HCT116 (cell line): ENCODE measurements at regions not wholly inside any gene's neighbourhood (a gene's known extent, or its start where the extent isn't known, plus 50 kb on each side); places are given as distances from the start of the nearest gene placed in this dataset.

ENCODE experiments used
- ATAC-seq: fragments of 200-7000 bp; cut with Tn5 transposase; 2 replicates; pipeline ENCODE4 v1.9.1; 2020; ENCODE audit warnings: mild to moderate bottlenecking, moderate library complexity
- BruUV-seq: library from RNA; stranded (reverse); fragments of 400-500 nt; replicated peaks from 2 replicates; lab custom pipeline; 2021; lab: Mats Ljungman, UMichigan
- CTCF ChIA-PET: fragments of 300-600 bp; sonication (Branson Sonifier 250); formaldehyde crosslinking; loops from one replicate; lab custom pipeline; 2021; ENCODE audit warnings: antibody characterized with exemption; lab: Charles Lee
- POLR2A ChIA-PET: fragments of 300-600, 350-600 bp; sonication (Branson Sonifier 250); formaldehyde crosslinking; loops from one replicate; lab custom pipeline; 2021; ENCODE audit warnings: antibody characterized with exemption; lab: Charles Lee
- RAD21 ChIA-PET, 2 experiments: fragments of 300-600 bp; sonication (Branson Sonifier 250); formaldehyde crosslinking; loops; one replicate each; lab custom pipeline; 2023; ENCODE audit warnings: low total read pairs in 2 of 2; ENCODE audit not compliant: uncharacterized antibody in 2 of 2, unreplicated experiment in 2 of 2, low non-redundant PET in 1 of 2; lab: Charles Lee
- DNase-seq: peaks from one replicate; pipeline ENCODE4 v3.0.0-alpha.2; 2010; ENCODE audit warnings: low read depth, low spot score
- H2AFZ ChIP-seq: fragments of 200-600 bp; shearing (Covaris generic), sonication (generic); 2 replicates; pipeline ENCODE4 v1.6.1; 2017; ENCODE audit warnings: low read depth, mixed run types, mixed read lengths, antibody characterized with exemption, low read length; ENCODE audit not compliant: poor library complexity, severe bottlenecking
- H3K27ac ChIP-seq: 2 replicates; pipeline ENCODE4 v1.5.1; 2012; ENCODE audit warnings: low read depth, low read length
- H3K27me3 ChIP-seq: fragments of 200-600 bp; sonication (generic); 2 replicates; pipeline ENCODE4 v1.6.1; 2016; ENCODE audit warnings: mixed run types, low read length, mixed read lengths; ENCODE audit not compliant: insufficient read depth
- H3K36me3 ChIP-seq, 2 experiments: fragments of 200-500 bp in 1 of 2; fragments of 200-600 bp in 1 of 2; sonication (Bioruptor generic) in 1 of 2; sonication (generic) in 1 of 2; 2 replicates each; pipeline versions ENCODE4 v1.5.1 to v1.6.1; 2014 to 2016; ENCODE audit warnings: low read length in 2 of 2, inconsistent platforms in 1 of 2, mixed read lengths in 1 of 2, mixed run types in 1 of 2; ENCODE audit not compliant: insufficient read depth in 2 of 2, control insufficient read depth in 1 of 2
- H3K4me1 ChIP-seq, 2 experiments: fragments of 200-600 bp in 1 of 2; sonication (generic) in 1 of 2; 2 replicates each; pipeline versions ENCODE4 v1.5.1 to v1.6.1; 2012 to 2017; ENCODE audit warnings: low read length in 2 of 2, inconsistent platforms in 1 of 2, mild to moderate bottlenecking in 1 of 2, mixed read lengths in 1 of 2, mixed run types in 1 of 2, moderate library complexity in 1 of 2; ENCODE audit not compliant: insufficient read depth in 2 of 2, control insufficient read depth in 1 of 2
- H3K4me2 ChIP-seq: fragments of 200-600 bp; sonication (generic); 2 replicates; pipeline ENCODE4 v1.6.1; 2017; ENCODE audit warnings: mixed run types, low read length, mixed read lengths
- H3K4me3 ChIP-seq, 2 experiments: fragments of 200-600 bp in 1 of 2; sonication (generic) in 1 of 2; replicated peaks in 1 of 2; 2 replicates each; pipeline ENCODE4 v1.5.1; 2011 to 2016; ENCODE audit warnings: low read length in 2 of 2, control low read depth in 1 of 2, low read depth in 1 of 2, mild to moderate bottlenecking in 1 of 2, mixed read lengths in 1 of 2, mixed run types in 1 of 2
- H3K79me2 ChIP-seq: fragments of 200-600 bp; sonication (generic); 2 replicates; pipeline ENCODE4 v1.6.1; 2017; ENCODE audit warnings: mild to moderate bottlenecking, mixed run types, low read length, moderate library complexity, mixed read lengths; ENCODE audit not compliant: insufficient read depth
- H3K9ac ChIP-seq: fragments of 200-600 bp; sonication (generic); 2 replicates; pipeline ENCODE4 v1.6.1; 2016; ENCODE audit warnings: low read length, mixed read lengths
- H3K9me2 ChIP-seq: fragments of 200-600 bp; sonication (generic), shearing (Covaris generic); 2 replicates; pipeline ENCODE4 v1.6.1; 2017; ENCODE audit warnings: mixed run types, mild to moderate bottlenecking, moderate library complexity; ENCODE audit not compliant: insufficient read depth
- H3K9me3 ChIP-seq, 2 experiments: fragments of 200-500 bp in 1 of 2; fragments of 200-600 bp in 1 of 2; sonication (Bioruptor generic) in 1 of 2; sonication (generic) in 1 of 2; 2 replicates each; pipeline ENCODE4 v1.6.1; 2014 to 2017; ENCODE audit warnings: low read length in 2 of 2, mixed read lengths in 2 of 2, inconsistent platforms in 1 of 2, low read depth in 1 of 2, mild to moderate bottlenecking in 1 of 2, mixed run types in 1 of 2, moderate library complexity in 1 of 2; ENCODE audit not compliant: control insufficient read depth in 1 of 2, insufficient read depth in 1 of 2
- H4K20me1 ChIP-seq: fragments of 200-600 bp; sonication (generic), shearing (Covaris generic); 2 replicates; pipeline ENCODE4 v1.6.1; 2017; ENCODE audit warnings: mixed run types, mild to moderate bottlenecking, moderate library complexity; ENCODE audit not compliant: insufficient read depth
- EZH2 ChIP-seq: fragments of 200-600 bp; sonication (generic); IDR thresholded peaks from 2 replicates; pipeline ENCODE4 v1.6.1; 2017; ENCODE audit warnings: antibody characterized with exemption, mixed run types
- EZH2phosphoT487 ChIP-seq: fragments of 200-600 bp; IDR thresholded peaks from 2 replicates; pipeline ENCODE4 v1.6.1; 2018; ENCODE audit warnings: antibody characterized with exemption, borderline replicate concordance
- FOSL1 ChIP-seq: IDR thresholded peaks from 2 replicates; pipeline ENCODE4 v1.6.1; 2012; ENCODE audit warnings: low read depth
- SIN3A ChIP-seq: IDR thresholded peaks from 2 replicates; pipeline ENCODE4 v1.6.1; 2012; ENCODE audit warnings: low read depth
- TCF7L2 ChIP-seq: IDR thresholded peaks from 2 replicates; pipeline ENCODE4 v1.7.0; 2011; ENCODE audit warnings: borderline replicate concordance, inconsistent platforms; ENCODE audit not compliant: insufficient read depth, insufficient read length; ENCODE audit errors: extremely low read depth
- ZNF274 ChIP-seq: fragments of 200-500 bp; sonication (Bioruptor generic); IDR thresholded peaks from 2 replicates; pipeline ENCODE4 v1.6.1; 2014; ENCODE audit warnings: mild to moderate bottlenecking, low read depth, low read length, inconsistent platforms
- intact Hi-C: fragments of 100-400 bp; cut with micrococcal nuclease; formaldehyde crosslinking; loops from 2 replicates; pipeline ENCODE4 v1.10.0; 2022
- TF ChIP-seq, protein P1 (sequence below): IDR thresholded peaks from 2 replicates; pipeline ENCODE4 v1.6.1; 2012; ENCODE audit warnings: low read depth

DNA sequence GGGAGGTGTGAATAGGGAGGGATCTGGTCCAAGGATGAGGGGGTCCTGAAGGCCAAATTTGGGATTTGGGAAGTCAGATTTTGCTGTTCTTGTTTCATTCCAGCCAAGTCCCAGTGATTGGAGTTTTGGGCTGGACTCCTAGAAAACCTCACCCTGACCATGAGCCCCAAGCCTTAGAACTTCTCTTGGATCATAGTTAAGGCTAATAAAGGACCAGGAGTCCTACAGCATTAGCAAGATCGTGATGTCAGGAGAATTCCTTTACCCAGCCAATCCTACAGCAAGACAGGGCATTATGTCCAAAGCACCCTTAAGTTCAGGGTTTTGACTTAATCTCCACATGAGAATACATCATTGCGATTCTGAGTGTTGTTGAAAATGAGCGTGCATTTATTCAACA lies 85.0 kb downstream of the SOX9 start:
- no peak overlapping the region for H3K27ac ChIP-seq
- no peak overlapping the region for H2AFZ ChIP-seq
- H3K4me1 ChIP-seq = no peaks in the 10 kb centered on the region
- H3K9me3 ChIP-seq = no peaks in the 10 kb centered on the region
- H3K9me2 ChIP-seq = peaks cover 6% of the 10 kb centered on the region; the same call in 1 of the 2 replicates
- no peak for TF ChIP-seq TCF7L2
- TF ChIP-seq FOSL1 = no peak
- TF ChIP-seq EZH2phosphoT487 = no peak
- no peak for TF ChIP-seq SIN3A
- TF ChIP-seq, protein P1, sequence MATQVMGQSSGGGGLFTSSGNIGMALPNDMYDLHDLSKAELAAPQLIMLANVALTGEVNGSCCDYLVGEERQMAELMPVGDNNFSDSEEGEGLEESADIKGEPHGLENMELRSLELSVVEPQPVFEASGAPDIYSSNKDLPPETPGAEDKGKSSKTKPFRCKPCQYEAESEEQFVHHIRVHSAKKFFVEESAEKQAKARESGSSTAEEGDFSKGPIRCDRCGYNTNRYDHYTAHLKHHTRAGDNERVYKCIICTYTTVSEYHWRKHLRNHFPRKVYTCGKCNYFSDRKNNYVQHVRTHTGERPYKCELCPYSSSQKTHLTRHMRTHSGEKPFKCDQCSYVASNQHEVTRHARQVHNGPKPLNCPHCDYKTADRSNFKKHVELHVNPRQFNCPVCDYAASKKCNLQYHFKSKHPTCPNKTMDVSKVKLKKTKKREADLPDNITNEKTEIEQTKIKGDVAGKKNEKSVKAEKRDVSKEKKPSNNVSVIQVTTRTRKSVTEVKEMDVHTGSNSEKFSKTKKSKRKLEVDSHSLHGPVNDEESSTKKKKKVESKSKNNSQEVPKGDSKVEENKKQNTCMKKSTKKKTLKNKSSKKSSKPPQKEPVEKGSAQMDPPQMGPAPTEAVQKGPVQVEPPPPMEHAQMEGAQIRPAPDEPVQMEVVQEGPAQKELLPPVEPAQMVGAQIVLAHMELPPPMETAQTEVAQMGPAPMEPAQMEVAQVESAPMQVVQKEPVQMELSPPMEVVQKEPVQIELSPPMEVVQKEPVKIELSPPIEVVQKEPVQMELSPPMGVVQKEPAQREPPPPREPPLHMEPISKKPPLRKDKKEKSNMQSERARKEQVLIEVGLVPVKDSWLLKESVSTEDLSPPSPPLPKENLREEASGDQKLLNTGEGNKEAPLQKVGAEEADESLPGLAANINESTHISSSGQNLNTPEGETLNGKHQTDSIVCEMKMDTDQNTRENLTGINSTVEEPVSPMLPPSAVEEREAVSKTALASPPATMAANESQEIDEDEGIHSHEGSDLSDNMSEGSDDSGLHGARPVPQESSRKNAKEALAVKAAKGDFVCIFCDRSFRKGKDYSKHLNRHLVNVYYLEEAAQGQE = no peak
- no peak for TF ChIP-seq EZH2
- TF ChIP-seq ZNF274 = no peak
- ATAC-seq (no peak), DNase-seq (no peak)
- H3K79me2 ChIP-seq = no peaks in the 10 kb centered on the region
- H3K4me2 ChIP-seq = no peak overlapping the region
- no peak overlapping the region for H3K4me3 ChIP-seq
- peaks cover 4% of the 10 kb centered on the region; the same call in 1 of the 2 replicates for H3K27me3 ChIP-seq
- H3K9ac ChIP-seq = no peak overlapping the region
- POLR2A ChIA-PET = no interaction called here
- H4K20me1 ChIP-seq = no peaks in the 10 kb centered on the region
- RAD21 ChIA-PET = no interaction called here
- CTCF ChIA-PET = no interaction called here
- intact Hi-C loops = no loop called here
- H3K36me3 ChIP-seq = no peaks in the 10 kb centered on the region
- no TSS peak for BruUV-seq
